GM18520 (cell line): ENCODE measurements at regions not wholly inside any gene's neighbourhood (a gene's known extent, or its start where the extent isn't known, plus 50 kb on each side); places are given as distances from the start of the nearest gene placed in this dataset.

ENCODE experiments used
- ATAC-seq: cut with Tn5 transposase; IDR thresholded peaks from one replicate; pipeline ENCODE4 v1.9.1; 2021; ENCODE audit not compliant: unreplicated experiment

DNA sequence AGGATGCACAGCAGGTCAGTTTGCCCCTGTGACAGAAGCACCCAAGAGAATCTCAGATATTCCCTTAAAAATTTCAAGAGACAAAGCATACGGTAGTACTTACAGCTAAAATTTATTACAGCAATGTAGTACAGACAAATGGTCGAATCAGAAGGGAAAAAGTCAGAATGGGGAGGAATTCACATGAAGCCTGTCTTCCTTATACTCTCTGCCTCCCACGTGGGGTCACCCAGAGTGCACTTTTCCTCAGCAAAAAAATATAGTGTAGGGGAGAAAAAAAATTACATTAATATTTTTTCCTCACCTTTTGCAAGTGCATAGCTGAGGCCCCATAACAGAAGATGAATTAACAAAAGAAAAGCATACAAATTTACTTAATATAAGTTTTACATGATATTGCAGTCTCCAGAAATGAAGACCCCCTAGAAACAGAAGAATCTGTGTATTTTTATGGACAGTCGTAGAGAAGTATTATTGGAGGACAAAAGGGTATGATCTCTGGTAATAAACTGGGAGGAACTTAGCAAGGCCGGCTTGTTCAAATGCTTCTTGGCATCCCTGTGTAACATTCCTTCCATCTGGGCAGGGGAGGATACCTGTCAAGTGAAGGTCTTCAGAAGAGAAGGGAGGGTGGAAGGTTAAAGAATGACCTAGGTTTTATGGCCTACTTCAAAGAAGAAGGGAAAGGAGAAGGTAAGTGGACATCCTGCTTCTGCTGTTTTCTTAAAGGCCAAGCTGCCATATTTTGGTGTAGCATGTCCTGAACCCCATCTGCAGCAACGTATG is 270.6 kb upstream of the MAGI2 start:
- ATAC-seq, result no peak

DNA sequence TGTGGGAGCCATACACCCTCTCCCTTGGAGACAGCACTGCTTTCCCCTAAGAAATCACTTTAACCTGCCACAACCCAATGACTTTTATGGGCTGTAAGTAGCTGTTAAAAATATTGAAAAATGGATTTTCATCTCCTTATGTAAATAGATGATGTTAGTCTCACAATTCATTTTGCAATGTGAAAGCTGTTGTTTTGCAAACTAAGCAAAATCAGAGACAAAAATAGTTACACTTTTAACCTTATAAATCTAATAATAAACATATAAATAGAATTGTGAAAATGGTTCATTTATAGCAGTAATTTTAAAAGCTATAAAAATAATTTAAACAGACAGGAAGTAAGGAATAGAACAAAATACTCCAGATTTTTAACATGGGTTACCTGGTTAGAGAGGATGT is 268.8 kb upstream of the MAGI2 start:
- no peak for ATAC-seq

DNA sequence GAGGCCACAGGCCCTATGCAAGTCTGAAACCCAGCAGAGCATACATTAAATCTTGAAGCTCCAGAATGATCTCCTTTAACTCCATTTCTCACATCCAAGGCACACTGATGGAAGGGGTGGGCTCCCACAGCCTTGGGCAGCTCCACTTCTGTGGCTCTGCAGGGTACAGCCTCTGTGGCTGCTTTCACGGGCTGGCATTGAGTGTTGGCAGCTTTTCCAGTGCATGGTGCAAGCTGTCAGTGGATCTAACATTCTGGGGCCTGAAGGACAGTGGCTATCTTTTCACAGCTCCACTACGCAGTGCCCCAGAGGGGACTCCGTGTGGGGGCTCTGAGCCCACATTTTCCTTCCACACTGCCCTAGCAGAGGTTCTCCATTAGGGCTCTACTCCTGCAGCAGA is 265.7 kb upstream of the MAGI2 start:
- no peak for ATAC-seq

DNA sequence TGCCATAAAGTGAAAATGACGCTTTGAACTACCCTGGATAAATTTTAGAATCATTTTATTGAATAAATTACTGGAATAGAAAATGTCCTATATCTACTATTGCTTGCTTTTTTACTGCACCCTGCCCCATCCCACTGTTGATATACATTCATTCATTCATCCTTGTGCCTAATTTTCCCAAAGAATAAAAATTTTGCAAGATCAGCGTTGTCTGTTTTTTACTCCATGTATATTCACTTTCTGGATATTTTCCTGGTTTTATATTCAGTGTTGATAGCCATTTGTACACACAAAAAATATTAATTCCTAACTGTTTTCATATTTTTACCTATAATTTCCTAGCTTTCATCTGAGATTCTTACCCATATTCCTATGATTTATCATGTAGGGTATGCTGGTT is 262.9 kb upstream of the MAGI2 start:
- ATAC-seq, result no peak

DNA sequence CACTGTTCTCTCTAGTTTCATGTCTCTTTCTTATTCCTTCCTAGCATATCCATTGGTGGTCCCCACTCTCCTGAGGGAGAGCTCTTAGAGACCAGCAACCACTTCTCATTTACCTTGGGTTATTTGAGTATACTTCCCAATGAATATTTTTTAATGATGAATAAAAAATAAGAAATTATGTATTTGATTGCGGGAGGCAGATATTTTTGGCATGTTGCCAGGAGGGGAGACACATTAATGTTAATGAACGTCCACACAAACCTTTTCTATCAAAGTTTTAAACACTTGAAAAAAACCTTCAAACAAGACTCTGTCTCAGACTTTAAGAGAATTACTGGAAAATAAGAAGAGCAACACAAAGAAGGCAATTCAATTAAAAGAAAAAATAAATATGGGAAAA is 260.6 kb upstream of the MAGI2 start:
- ATAC-seq, result no peak

DNA sequence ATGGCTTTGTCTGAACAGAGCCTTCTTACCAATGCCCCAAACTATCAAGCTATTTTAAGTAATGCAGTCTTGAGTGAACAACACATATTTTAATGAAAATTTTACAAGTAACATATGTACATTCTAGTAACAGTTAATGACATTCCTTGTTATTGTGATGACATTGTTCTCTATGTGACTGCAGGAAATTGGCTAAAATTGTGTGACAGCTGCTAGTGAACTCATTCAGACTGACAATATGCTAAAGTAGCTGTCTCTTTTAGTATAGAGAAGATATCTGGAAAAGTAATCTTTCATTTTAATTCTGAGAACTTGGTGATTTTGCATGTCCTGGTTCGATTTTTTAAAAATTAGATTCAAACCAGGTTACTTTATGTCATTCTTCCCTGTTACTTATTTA is 259.8 kb upstream of the MAGI2 start:
- ATAC-seq, result no peak

DNA sequence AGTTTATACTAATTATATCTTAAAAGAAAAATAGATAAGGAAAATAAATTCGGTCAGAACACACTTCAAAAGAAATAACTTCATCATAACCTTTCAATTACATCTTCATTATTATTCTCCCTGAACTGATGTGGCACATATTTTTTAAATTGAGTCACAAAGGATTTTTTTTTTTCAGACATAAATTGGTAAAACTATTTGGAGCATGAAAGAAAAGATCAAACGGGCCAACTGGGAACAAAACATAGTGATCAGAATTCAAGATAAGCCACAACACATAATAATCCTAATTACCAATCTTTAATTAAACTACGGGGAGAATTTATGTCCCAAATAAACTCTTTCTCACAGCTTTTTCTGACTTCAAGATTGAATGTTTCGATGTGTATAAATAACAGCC is 258.2 kb upstream of the MAGI2 start:
- ATAC-seq, result no peak

DNA sequence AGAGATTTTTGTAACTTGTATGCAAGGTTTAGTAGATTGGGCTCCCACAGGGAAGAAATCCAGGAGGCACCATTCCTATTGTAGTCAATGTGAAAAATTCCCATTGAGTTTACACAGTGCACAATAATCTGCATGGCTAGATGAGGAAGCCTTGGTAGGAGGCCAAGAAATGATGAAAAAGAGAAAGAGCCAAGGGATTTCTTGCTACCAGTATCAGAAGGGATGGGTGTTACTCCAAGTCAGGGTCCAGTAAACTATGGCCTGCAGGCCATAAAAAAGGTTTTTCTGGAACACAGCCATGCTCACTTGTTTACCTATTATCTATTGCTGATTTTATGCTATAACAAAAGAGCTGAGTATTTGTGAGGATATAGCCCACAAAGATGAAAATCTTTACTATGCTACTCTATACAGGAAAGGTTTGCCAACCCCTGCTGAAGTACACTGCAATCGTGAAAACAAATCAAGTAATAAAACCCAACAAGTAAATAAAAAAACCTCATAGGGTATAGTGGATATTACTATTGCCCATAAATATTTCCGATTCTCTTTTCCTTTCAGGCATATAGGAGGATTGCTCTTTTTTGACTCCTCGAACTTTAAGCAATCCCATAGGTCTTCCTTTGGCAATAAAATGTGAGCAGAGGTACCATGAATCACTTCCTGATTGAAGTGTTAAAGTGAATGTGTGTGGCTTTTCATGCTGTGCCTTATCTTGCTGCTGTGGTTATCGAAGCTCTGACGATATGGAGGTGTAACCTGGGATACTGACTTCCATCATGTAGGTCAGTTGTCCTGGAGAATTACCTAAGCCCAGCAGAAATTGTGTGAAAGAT is 256.3 kb upstream of the MAGI2 start:
- no peak for ATAC-seq

DNA sequence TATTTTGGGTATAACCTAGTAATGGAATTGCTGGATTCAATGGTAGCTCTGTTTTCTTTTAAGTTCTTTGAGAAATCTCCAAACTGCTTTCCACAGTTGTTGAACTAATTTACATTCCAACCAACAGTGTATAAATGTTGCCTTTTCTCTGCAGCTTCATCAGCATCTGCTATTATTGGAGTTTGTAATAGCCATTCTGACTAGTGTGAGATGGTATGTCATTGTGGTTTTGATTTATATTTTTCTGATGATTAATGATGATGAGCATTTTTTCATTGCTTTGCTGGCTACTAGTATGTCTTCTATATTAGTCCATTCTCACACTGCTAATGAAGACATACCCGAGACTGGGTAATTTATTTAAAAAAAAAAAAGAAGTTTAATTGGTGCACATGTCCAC is 248.6 kb upstream of the MAGI2 start:
- no peak for ATAC-seq

DNA sequence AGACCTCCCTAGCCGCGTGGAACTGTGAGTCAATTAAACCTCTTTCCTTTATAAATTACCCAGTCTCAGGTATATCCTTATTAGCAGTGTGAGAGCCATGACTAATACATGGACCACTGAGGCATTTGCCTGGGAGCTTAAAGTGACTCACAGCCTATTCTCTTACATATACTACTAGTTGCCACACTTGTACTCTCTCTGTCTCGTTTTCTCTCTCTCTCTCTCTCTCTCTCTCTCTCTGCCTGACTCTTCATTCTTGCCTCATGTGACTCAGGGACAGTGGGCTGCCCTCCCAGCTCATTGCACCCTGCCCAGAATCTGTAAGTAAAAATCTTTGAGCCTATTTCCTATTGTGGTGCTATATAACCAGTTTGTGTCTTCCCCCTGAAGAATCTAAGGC is 238.5 kb upstream of the MAGI2 start:
- no peak for ATAC-seq

DNA sequence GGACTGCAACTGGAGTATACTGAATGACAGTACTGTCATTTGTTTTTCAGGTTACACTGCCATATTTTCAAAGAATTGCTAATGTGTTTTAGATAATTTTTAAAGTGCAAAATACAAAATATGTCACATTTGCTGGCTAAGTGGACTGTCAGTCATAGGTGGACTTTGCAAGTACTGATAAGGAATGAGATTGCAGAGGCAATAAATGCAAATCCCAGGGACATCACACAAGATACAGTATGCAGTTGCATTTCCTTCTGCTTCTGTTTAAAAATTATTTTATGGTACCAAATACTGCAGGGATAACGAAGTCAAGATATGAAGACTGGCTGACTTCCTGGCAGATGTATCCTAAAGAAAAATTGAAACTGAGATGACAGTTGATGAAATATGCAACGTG is 237.6 kb upstream of the MAGI2 start:
- no peak for ATAC-seq

DNA sequence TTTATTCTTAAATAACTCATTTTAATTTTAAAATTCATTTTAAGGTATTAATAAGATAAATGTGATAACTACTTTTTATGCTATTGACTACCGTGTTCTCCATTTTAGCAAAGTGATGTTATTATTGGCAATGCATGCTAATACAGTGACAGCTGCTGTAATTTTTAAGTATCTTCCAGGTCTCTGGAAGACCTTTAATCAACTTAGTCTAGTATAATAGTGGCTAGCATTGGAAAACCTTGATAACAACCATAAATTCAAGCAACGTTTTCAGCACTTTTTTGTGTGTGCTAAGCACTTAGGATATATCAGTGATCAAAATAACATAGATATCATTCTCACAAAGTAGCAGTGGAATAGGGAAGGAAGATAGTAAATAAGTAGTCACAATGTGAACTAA is 230.9 kb upstream of the MAGI2 start:
- ATAC-seq, result no peak

DNA sequence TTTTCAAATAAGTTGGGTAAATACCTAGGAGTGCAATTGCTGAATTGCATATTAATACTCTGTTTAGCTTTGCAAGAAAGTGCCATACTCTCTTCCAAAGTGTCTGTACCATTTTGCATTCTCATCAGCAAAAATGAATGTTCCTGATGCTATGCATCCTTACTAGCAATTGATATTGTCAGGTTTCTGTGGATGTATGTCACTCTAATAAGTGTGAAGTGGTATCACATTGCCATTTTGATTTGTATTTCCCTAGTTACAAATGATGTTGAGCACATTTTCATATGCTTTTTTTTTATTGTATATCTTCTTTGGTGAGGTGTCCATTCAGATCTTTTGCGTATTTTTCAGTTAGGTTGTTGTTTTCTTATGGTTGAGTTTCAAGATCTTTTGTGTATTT is 230.4 kb upstream of the MAGI2 start:
- no peak for ATAC-seq

DNA sequence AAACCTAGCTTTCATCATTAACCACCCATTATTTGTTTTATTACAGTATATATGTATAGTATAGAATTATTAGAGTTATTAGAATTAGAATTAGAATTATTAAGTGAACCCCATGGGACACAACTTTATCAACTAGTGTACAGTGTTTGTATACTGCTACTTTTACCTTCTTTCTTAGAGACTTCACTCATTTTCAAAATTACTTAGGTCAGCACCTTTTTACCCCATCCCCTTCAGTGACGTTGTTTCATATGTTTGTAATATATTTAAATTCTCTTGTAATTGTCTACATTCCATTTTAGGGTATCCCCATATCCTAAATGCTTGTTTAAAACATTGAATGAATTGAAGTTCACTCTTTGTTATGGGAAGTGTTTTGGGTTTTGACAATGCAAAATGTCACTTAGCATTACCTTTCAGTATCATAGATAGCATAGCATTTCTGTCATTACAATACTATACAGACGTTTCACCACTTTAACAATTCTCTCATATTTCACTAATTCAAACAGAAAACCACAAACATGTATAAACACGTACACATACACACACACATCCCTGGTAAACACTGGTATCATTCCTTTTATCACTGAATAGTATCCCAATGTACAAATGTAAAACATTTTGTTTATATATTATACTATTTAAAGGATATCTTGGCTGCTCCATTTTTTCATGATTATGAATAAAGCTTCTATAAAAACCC is 229.9 kb upstream of the MAGI2 start:
- ATAC-seq, result no peak

DNA sequence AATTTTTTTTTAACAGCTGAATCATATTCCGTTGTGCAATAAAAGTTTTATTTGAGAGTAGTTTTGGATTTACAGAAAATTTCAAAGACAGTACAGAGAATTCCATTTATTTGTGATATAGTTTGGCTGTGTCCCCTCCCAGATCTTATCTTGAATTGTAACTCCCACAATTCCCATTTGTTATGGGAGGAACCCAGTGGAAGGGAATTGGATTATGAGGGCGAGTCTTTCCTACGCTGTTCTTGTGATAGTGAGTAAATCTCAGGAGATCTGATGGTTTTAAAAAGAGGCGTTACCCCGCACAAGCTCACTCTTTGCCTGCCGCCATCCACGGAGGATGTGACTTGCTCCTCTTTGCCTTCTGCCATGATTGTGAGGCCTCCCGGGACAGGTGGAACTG is 228.0 kb upstream of the MAGI2 start:
- no peak for ATAC-seq

DNA sequence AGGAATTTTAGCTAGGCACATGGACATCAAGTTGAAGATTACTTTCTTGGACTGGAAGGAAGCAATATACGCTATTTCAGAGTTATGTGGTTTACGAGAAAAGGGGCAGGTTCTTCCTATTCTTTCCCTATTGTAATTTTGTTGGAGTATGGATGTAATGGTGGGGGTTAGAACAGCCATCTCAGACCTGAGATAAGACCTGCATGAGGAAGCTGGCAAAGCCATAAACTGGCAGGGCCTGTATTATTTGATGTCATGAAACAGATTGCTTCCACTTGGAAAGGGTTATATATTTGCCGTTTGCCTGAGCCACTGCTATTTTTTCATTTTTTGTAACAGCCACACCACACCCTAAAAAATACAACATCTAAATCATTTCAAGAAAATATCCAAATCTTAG is 220.5 kb upstream of the MAGI2 start:
- no peak for ATAC-seq

DNA sequence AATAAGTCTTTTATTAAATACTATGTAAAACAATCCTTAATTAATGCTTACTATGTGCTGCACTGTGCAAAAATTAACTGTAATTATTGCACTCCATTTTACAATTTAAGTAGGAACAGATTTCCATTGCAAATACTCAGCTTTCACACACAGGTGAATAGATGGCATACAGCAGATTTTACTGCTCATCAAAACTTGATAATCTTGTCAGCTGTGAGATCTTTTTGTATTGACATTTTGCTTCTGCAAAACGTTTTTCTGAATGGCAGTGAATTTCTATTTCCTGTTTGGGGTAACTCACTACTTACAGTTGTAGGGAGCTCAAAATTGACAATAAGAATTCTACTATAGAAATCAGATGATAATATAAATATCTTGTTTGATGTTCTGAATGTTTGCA is 220.0 kb upstream of the MAGI2 start:
- ATAC-seq, result no peak

DNA sequence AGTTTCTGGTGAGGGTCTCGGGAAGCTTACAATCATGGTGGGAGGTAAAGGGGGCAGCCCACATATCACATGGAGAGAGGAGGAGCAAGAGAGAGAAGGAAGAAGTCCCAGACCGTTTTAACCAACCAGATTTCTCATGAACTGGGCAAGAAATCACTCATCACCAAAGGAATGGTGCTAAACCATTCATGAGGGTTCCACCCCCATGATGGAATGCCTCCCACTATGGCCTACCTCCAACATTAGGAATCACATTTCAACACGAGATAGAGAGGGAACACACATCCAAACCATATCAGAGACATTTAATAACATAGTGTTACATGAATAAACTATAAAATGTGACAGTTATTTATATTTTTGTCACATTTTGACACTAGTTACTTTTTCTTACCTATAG is 214.8 kb upstream of the MAGI2 start:
- no peak for ATAC-seq

DNA sequence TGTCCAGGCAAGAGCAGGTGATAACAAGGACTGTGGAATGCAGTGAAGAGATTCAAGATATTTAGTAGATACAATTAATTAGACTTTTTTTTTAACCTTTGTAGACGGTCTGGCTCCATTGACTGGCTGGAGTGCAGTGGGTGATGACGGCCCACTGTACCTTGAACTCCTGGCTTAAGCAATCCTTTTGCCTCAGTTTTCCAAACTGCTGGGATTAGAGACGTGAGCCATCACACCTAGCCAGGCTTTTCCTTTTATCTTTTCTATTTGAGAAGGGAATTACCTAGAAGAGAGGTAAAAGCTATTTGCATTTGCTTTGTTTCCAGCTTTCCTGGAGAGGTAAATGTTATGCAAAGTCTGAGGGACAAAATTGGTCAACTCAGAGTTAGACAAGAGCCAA is 213.0 kb upstream of the MAGI2 start:
- no peak for ATAC-seq

DNA sequence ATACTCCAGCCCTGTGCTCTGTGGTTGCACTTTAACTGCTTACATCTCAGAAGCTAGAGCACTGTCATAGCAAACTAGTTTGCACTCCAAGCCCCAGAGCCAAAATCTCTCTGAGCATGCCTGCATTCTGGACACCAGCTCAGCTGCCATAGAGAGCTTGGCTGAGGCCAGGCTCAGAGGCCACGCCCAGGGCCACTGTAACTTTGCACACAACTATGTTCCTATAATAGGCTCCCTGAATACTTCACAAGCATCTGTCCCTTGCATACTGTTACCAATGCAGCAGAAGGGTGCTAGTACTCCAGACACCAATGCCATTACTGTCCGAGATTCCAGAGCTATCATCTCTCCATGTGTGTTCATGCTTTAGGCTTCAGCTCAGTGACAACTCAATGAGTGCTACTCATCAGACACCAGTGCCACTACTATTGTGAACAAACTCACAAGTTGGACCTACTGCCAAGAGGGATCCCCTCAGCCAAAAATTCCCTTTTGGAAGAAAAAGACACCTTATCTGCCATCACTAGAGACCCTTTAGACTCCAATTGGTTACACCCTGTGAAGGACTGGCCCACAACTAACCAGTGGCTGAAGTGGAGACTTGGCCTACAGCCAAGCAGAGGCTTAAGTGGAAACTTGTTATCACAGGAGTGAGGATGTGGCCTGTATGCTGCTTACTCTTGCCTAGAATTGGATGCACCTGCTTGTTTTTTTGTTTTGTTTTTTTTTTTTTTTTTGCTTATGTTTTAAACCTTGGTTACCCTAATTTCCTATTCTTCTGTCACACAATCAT is 211.6 kb upstream of the MAGI2 start:
- ATAC-seq, result no peak

DNA sequence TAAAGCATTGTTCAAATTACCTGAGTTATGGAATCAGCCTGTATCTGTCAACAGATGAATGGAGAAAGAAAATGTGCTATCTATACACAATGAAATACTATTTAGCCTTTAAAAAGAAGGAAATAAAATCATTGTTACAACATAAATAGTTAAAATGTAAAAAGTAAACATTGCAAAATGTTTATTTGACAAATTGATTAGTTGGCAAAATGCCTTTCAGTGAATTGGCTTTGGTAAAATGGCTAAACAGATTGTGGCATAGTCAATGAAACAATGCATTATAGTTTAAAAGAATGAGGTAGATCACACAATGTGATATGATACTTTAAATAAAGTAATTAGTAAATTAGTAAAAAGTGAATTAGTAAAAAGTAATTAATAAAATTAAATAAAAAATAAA is 204.8 kb upstream of the MAGI2 start:
- ATAC-seq, result no peak
